Caki2 (cell line): ENCODE measurements at regions not wholly inside any gene's neighbourhood (a gene's known extent, or its start where the extent isn't known, plus 50 kb on each side); places are given as distances from the start of the nearest gene placed in this dataset.

ENCODE experiments used
- DNase-seq: peaks from one replicate; pipeline ENCODE4 v3.0.0-alpha.2; 2015; ENCODE audit warnings: low read depth
- in situ Hi-C: cut with HindIII; loops from 2 replicates; pipeline ENCODE4 v1.10.0; 2016; ENCODE audit warnings: low sequenced_read_pairs, low pct_unique_long_range_greater_than_20kb, mixed read lengths

- DNase-seq, result no peak
- in situ Hi-C loops, result no loop called here
Measured at GRCh38 chr21:29228306-29228705, 70.4 kb upstream of the BACH1 start.

- peak; percentile 20 for DNase-seq
- in situ Hi-C loops, result no loop called here
Measured at GRCh38 chr21:29230551-29231261, 68.0 kb upstream of the BACH1 start.

GRCh38 chr21:29231756-29232529, 66.8 kb upstream of the BACH1 start:
- DNase-seq, result no peak

DNA sequence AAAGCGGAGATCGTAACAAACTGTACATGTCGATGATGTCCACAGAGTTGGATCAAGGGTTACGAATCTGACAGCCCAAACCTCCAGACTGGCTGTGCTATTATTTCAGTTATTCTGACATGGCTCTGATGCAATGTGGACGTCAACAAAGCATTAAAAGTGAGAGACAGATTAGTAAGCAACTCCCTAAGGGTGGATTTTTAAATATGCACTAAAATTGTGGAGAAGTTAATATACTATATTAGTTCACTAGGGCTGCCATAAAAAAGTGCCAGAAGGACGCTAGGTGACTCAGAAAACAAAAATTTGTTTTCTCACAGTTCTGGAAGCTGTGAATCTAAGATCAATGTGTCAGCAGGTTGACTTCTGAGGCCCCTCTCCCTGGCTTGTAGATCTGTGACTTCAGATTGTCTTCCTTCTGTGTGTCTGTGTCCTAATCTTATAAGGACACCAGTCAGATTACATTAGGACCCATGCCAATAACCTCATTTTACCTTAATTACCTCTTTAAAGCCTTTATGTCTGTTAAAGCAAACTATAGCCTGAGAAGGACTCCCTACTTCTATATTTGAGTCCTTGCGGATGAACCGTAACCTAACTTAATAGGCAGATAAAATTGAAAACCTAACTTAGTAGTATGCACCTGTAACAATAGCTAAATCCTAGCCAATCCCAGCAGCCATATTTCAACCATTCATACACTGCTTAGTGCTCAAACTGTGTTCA, 66.0 kb upstream of the BACH1 start:
- in situ Hi-C loops, result no loop called here
- peak; percentile 22 for DNase-seq

More at GRCh38 chr21:29231756-29232529, 66.8 kb upstream of the BACH1 start:
- in situ Hi-C loops, result no loop called here

DNA sequence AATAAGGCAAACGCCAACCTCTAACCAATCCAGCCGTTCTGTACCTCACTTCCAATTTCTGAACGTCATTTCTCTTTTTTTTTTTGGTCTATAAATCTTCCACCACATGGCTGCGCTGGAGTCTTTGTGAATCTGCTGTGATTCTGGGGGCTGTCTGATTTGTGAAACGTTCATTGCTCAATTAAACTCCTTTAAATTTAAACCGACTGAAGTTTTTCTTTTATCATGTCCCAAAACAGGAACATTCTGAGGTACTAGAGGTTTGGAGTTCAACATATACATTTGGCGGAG, 65.5 kb upstream of the BACH1 start:
- in situ Hi-C loops, result no loop called here
- DNase-seq, result no peak

DNA sequence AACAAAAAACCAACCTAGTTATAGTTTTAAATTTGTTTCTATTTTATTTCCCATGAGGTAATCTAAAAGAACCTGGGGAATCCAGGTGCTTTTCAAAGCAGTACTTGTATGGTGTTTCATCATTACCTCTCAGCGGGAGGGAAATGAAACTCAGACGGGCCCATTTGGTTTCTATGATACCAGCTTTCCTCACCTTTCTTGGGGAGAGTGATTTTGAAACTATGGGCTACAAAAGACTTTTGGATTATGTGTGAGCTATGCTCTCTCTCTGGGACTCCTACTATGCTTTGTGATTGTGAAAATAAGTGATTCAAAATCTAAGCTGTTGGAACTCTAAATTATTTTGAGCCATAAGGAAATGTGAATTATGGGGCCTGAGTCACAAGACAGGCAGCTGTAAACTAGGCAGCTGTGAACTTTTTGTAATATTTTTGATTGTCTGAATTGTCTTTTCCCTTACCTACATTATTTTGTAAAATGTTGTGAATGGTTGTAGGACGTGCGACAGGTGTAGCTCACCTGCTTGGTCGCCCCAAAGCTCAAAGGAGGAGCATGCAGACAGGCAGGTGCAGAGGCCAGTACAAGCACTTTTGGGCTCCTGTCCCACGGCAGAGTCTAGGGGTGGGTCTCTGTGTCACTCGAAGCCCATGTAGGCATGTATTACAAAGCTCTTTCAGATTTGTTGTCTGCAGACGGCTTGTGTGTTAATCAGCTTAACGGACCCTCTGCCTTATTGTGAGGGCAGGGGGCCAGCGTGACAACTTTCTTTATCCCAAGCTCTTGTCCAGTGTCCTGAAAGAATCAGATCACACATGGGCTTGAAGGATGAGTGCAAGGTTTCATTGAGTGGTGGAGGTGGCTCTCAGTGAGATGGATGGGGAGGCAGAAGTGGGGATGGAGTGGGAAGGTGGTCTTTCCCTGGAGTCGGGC, 64.8 kb upstream of the BACH1 start:
- no peak for DNase-seq
- in situ Hi-C loops, result no loop called here

- in situ Hi-C loops, result no loop called here
- DNase-seq, result no peak
Measured at GRCh38 chr21:29235714-29236197, 63.0 kb upstream of the BACH1 start.

DNA sequence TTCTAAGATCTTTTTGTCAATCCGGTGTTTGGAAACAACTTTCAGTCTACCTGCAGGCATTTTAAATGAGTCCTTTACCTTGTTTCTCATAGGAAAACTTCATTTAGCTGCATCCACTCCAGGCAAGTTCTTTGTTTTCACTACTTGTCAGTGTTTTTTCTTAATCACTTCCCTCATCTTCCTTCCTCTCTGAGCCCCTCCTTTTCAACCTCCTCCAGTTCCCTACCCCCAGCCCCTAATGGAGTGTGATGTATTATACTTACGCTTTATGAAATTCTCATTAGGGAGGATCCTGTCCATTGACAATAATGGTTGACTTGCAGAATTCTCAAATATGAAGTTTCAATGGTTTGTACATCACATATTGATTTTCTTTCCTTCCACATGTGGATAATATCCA, 62.5 kb upstream of the BACH1 start:
- in situ Hi-C loops, result no loop called here
- no peak for DNase-seq

DNA sequence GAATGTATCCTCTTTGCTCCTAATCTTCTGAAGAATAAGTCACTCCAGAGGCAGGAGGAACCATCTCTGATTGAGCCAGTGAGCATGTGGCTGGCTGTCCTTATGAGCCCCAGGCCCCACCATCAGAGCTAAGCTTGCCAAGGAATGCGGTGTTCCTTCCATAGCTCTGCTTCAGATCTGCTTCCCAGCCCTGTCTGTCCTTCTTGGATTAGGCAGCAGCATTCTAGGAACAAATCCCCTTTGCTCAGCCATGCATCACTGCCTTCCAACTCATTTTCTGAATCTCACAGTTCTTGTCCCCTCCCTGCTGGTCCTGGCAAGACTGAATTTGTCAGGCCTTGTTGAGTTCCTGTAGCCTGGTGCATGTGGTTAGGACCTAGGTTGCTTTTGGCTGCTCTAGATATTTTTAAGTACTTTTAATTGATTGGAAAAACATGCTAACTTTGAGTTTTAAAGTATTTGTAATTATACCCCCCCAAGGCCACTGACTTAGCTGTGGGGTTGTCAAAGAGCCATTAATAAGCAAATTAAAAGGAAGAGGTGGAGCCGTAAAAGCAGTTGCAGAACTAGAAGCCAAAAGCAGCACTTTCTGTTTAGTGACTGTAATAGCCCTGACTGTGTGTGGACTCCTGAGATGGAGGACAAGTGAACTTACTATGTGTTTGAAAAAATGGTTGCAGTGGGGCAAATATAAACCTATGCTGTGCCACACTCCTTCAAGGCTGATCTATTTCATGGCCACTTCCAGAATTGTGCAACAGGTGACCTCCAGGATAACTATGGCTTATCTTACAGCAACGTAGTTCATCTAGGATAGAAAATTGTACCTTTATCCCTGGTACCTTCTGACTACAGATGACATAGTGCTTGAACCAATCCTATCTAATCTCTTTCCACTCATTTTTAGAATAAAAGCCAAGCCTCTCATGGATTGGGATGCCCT, 61.3 kb upstream of the BACH1 start:
- DNase-seq, result no peak
- in situ Hi-C loops, result no loop called here

DNA sequence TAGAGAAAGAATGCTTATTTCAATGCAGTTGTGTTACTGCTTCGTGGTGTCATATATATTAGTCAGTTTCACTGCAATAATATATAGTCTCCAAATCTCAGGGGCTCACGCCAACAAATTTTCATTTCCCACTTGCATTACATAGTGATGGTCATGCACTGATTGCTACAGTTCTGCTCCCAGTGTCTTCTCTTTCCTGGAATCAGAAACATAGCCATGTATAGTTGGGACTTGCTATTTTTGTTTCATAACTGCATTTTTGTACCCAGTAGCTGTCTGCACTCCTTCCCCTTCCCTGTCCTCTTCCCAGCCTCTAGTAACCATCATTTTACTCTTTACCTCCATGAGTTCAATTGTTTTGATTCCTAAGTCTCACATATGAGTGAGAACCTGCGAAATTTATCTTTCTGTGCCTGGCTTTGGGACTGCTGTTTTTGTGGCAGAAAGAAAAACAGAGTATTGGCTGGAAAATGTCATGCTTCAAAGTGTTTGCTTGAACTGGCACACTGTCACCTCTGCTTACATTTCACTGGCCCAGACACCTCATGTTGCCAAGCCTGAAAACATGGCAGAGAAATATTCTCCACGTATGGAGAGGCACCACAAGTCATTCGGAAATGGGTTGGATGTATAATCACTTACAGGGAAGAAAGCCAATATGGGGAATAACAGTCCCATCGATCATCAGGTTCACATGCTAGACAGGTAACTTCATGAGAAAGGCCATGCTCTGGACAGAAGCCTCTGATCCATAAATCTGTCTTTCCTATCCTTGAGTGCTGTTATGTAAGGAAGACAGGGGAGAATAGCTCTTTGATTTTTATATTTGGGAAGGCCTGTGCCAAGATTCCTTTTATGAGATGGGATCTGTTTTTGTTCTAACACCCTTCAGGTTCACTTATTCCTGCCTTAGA, 60.4 kb upstream of the BACH1 start:
- no peak for DNase-seq
- in situ Hi-C loops, result no loop called here

DNA sequence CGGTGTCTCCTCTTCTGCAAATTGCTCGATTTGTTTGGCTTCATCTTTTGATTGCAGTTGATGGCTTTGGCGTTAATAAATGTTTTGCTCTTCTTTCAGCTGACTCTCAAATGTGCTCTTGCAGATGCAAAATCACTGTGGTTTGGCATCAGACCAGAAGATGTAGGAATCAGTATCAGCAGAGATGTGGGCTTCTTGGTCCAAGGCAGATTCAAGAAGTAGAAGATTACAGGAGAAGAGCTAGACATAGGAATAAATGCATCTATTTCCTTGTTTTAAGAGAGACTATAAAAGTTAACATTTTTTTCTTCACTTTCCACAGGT, 59.8 kb upstream of the BACH1 start:
- DNase-seq, result no peak
- in situ Hi-C loops, result no loop called here

- DNase-seq, result no peak
- in situ Hi-C loops, result no loop called here
Measured at GRCh38 chr21:29240136-29240535, 58.6 kb upstream of the BACH1 start.

GRCh38 chr21:29242201-29242600, 56.5 kb upstream of the BACH1 start:
- in situ Hi-C loops, result no loop called here
- DNase-seq, result no peak

DNA sequence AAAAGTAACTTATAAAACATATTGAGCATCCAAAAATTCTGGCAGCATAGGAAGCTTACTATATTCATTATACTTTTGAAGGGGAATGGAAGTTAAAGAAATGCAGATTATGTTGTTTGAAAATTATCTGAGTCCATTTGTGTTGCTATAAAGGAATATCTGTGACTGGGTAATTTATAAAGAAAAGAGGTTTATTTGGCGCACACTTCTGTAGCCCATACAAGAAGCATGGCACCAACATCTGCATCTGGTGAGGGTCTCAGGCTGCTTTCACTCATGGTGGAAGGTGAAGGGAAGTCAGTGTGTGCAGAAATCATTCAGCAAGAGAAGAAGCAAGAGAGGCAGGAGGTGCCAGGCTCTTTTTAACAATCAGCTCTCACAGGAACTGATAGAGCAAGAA, 55.5 kb upstream of the BACH1 start:
- in situ Hi-C loops, result no loop called here
- DNase-seq, result no peak

- in situ Hi-C loops, result no loop called here
- no peak for DNase-seq
Measured at GRCh38 chr21:29245104-29245643, 53.5 kb upstream of the BACH1 start.

GRCh38 chr21:29245863-29246262, 52.9 kb upstream of the BACH1 start:
- in situ Hi-C loops, result no loop called here
- DNase-seq, result no peak
